H1 (cell line): ENCODE measurements at regions not wholly inside any gene's neighbourhood (a gene's known extent, or its start where the extent isn't known, plus 50 kb on each side); places are given as distances from the start of the nearest gene placed in this dataset.

Source experiments
- GTF2F1 ChIP-seq: IDR thresholded peaks from 2 replicates; pipeline ENCODE4 v1.6.1; 2012; ENCODE audit warnings: low read depth, low read length, improper control_type of control experiment, borderline replicate concordance
- JUN ChIP-seq: IDR thresholded peaks from 2 replicates; pipeline ENCODE4 v1.6.1; 2011; ENCODE audit warnings: low read depth, mild to moderate bottlenecking, improper control_type of control experiment, low read length
- JUND ChIP-seq: IDR thresholded peaks from 2 replicates; pipeline ENCODE4 v1.6.1; 2011; ENCODE audit warnings: mild to moderate bottlenecking, improper control_type of control experiment, low read length
- KDM5A ChIP-seq: fragments of 200-600 bp; IDR thresholded peaks from 2 replicates; pipeline ENCODE4 v1.7.1; 2012; ENCODE audit warnings: mild to moderate bottlenecking, low read length, inconsistent platforms, mixed read lengths
- TF ChIP-seq, protein P1 (sequence below): fragments of 300-600 bp; sonication (generic); IDR thresholded peaks from 2 replicates; pipeline ENCODE4 v1.7.1; 2012; ENCODE audit warnings: low read length, moderate library complexity, mild to moderate bottlenecking, inconsistent platforms; ENCODE audit not compliant: insufficient replicate concordance
- TF ChIP-seq, protein P2 (sequence below): IDR thresholded peaks from 2 replicates; pipeline ENCODE4 v1.6.1; 2012; ENCODE audit warnings: inconsistent platforms

DNA sequence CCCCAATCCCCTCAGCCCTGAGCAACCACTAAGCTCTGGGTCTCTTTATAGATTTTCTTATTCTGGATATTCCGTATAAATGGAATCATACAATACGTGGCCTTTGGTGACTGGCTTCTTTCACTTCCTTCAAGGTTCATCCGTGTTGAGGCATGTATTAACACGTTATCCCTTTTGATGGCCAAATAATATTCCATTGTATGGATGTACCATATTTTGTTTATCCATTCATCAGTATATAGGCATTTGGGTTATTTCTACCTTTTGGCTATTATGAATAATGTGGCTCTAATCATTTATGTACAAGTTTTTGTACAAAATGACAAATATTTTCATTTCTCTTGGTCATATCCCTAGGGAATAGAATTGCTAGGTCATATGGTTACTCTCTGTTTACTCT, 284.4 kb downstream of the FAM43A start (continued):
- TF ChIP-seq, protein P1, sequence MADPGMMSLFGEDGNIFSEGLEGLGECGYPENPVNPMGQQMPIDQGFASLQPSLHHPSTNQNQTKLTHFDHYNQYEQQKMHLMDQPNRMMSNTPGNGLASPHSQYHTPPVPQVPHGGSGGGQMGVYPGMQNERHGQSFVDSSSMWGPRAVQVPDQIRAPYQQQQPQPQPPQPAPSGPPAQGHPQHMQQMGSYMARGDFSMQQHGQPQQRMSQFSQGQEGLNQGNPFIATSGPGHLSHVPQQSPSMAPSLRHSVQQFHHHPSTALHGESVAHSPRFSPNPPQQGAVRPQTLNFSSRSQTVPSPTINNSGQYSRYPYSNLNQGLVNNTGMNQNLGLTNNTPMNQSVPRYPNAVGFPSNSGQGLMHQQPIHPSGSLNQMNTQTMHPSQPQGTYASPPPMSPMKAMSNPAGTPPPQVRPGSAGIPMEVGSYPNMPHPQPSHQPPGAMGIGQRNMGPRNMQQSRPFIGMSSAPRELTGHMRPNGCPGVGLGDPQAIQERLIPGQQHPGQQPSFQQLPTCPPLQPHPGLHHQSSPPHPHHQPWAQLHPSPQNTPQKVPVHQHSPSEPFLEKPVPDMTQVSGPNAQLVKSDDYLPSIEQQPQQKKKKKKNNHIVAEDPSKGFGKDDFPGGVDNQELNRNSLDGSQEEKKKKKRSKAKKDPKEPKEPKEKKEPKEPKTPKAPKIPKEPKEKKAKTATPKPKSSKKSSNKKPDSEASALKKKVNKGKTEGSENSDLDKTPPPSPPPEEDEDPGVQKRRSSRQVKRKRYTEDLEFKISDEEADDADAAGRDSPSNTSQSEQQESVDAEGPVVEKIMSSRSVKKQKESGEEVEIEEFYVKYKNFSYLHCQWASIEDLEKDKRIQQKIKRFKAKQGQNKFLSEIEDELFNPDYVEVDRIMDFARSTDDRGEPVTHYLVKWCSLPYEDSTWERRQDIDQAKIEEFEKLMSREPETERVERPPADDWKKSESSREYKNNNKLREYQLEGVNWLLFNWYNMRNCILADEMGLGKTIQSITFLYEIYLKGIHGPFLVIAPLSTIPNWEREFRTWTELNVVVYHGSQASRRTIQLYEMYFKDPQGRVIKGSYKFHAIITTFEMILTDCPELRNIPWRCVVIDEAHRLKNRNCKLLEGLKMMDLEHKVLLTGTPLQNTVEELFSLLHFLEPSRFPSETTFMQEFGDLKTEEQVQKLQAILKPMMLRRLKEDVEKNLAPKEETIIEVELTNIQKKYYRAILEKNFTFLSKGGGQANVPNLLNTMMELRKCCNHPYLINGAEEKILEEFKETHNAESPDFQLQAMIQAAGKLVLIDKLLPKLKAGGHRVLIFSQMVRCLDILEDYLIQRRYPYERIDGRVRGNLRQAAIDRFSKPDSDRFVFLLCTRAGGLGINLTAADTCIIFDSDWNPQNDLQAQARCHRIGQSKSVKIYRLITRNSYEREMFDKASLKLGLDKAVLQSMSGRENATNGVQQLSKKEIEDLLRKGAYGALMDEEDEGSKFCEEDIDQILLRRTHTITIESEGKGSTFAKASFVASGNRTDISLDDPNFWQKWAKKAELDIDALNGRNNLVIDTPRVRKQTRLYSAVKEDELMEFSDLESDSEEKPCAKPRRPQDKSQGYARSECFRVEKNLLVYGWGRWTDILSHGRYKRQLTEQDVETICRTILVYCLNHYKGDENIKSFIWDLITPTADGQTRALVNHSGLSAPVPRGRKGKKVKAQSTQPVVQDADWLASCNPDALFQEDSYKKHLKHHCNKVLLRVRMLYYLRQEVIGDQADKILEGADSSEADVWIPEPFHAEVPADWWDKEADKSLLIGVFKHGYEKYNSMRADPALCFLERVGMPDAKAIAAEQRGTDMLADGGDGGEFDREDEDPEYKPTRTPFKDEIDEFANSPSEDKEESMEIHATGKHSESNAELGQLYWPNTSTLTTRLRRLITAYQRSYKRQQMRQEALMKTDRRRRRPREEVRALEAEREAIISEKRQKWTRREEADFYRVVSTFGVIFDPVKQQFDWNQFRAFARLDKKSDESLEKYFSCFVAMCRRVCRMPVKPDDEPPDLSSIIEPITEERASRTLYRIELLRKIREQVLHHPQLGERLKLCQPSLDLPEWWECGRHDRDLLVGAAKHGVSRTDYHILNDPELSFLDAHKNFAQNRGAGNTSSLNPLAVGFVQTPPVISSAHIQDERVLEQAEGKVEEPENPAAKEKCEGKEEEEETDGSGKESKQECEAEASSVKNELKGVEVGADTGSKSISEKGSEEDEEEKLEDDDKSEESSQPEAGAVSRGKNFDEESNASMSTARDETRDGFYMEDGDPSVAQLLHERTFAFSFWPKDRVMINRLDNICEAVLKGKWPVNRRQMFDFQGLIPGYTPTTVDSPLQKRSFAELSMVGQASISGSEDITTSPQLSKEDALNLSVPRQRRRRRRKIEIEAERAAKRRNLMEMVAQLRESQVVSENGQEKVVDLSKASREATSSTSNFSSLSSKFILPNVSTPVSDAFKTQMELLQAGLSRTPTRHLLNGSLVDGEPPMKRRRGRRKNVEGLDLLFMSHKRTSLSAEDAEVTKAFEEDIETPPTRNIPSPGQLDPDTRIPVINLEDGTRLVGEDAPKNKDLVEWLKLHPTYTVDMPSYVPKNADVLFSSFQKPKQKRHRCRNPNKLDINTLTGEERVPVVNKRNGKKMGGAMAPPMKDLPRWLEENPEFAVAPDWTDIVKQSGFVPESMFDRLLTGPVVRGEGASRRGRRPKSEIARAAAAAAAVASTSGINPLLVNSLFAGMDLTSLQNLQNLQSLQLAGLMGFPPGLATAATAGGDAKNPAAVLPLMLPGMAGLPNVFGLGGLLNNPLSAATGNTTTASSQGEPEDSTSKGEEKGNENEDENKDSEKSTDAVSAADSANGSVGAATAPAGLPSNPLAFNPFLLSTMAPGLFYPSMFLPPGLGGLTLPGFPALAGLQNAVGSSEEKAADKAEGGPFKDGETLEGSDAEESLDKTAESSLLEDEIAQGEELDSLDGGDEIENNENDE, result no peak
- no peak for TF ChIP-seq JUN
- TF ChIP-seq, protein P2, sequence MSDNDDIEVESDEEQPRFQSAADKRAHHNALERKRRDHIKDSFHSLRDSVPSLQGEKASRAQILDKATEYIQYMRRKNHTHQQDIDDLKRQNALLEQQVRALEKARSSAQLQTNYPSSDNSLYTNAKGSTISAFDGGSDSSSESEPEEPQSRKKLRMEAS, result no peak
- TF ChIP-seq GTF2F1, result no peak
- TF ChIP-seq KDM5A, result no peak
- TF ChIP-seq JUND, result no peak
